Hematopoietic multipotent progenitor cell treated with erythropoietin and hydrocortisone succinate and interleukin-3 and kit ligand, for 15 days (in vitro differentiated cells): ENCODE measurements at regions not wholly inside any gene's neighbourhood (a gene's known extent, or its start where the extent isn't known, plus 50 kb on each side); places are given as distances from the start of the nearest gene placed in this dataset.
"Not testable (repeated sequence)": the region's sequence is repeated elsewhere in the genome, so short reads cannot be mapped to it uniquely, and the experiment has no call there.

Source experiments
- DNase-seq: peaks from one replicate; pipeline ENCODE4 v3.0.0-alpha.2; 2015; ENCODE audit warnings: low spot score

GRCh38 chr6:85948481-85948880 is 305.8 kb upstream of the SYNCRIP start:
- DNase-seq, result no peak

GRCh38 chr6:85945459-85946185 is 302.9 kb upstream of the SYNCRIP start:
- no peak for DNase-seq

- no peak for DNase-seq
These were observed 302.1 kb upstream of the SYNCRIP start for GRCh38 chr6:85944776-85945175.

- no peak for DNase-seq
These were observed 300.2 kb upstream of the SYNCRIP start for GRCh38 chr6:85942844-85943243.

GRCh38 chr6:85936916-85937315 is 294.2 kb upstream of the SYNCRIP start:
- no peak for DNase-seq

GRCh38 chr6:85923013-85923430 is 280.3 kb upstream of the SYNCRIP start:
- no peak for DNase-seq

- no peak for DNase-seq
These were observed 278.1 kb upstream of the SYNCRIP start for GRCh38 chr6:85920782-85921181.

GRCh38 chr6:85917522-85917921 is 274.8 kb upstream of the SYNCRIP start:
- DNase-seq, result no peak

GRCh38 chr6:85913001-85913400 is 270.3 kb upstream of the SYNCRIP start:
- no peak for DNase-seq

- DNase-seq, result no peak
These were observed 269.9 kb upstream of the SYNCRIP start for GRCh38 chr6:85912582-85912981.

GRCh38 chr6:85911067-85911466 is 268.4 kb upstream of the SYNCRIP start:
- DNase-seq, result no peak

- DNase-seq, result not testable (repeated sequence)
These were observed 265.4 kb upstream of the SYNCRIP start for GRCh38 chr6:85908120-85908519.

- DNase-seq, result no peak
These were observed 249.7 kb upstream of the SYNCRIP start for GRCh38 chr6:85892346-85892745.

- DNase-seq, result no peak
These were observed 244.8 kb upstream of the SYNCRIP start for GRCh38 chr6:85887461-85887860.

- DNase-seq, result no peak
These were observed 226.0 kb upstream of the SYNCRIP start for GRCh38 chr6:85868685-85869084.

GRCh38 chr6:85867595-85867994 is 224.9 kb upstream of the SYNCRIP start:
- no peak for DNase-seq

GRCh38 chr6:85866758-85867401 is 224.2 kb upstream of the SYNCRIP start:
- DNase-seq, result no peak

GRCh38 chr6:85866370-85866730 is 223.7 kb upstream of the SYNCRIP start:
- no peak for DNase-seq

GRCh38 chr6:85865420-85866369 is 223.0 kb upstream of the SYNCRIP start:
- DNase-seq, result no peak

GRCh38 chr6:85864453-85865401 is 222.0 kb upstream of the SYNCRIP start:
- no peak for DNase-seq

- DNase-seq, result no peak
These were observed 213.5 kb upstream of the SYNCRIP start for GRCh38 chr6:85856235-85856634.
